HEK293 (cell line): ENCODE measurements at regions not wholly inside any gene's neighbourhood (a gene's known extent, or its start where the extent isn't known, plus 50 kb on each side); places are given as distances from the start of the nearest gene placed in this dataset.

Source experiments
- CTCF ChIA-PET: fragments of 350-600 bp; formaldehyde crosslinking; extraction: SDS; loops from one replicate; lab custom pipeline; 2021; ENCODE audit warnings: antibody characterized with exemption; lab: Yijun Ruan, JAX
- POLR2A ChIA-PET: fragments of 300-600 bp; formaldehyde crosslinking; extraction: SDS; loops from one replicate; lab custom pipeline; 2020; ENCODE audit warnings: antibody characterized with exemption, inconsistent platforms; lab: Yijun Ruan, JAX
- H3K27ac ChIP-seq: fragments of 200-500 bp; sonication (Bioruptor generic); 2 replicates; pipeline ENCODE4 v1.5.1; 2014; ENCODE audit warnings: low read depth, low read length, control low read depth, inconsistent platforms; ENCODE audit errors: extremely low read depth
- H3K36me3 ChIP-seq, 2 experiments: fragments of 200-500 bp in 1 of 2; sonication (Bioruptor generic) in 1 of 2; 1 replicate in 1 of 2; 2 replicates in 1 of 2; pipeline ENCODE4 v1.5.1; 2014 to 2017; ENCODE audit warnings: inconsistent platforms in 2 of 2, low read length in 2 of 2; ENCODE audit not compliant: control insufficient read depth in 2 of 2, insufficient read depth in 1 of 2
- H3K4me1 ChIP-seq: fragments of 200-500 bp; sonication (Bioruptor generic); 2 replicates; pipeline ENCODE4 v1.5.1; 2014; ENCODE audit warnings: mild to moderate bottlenecking, low read length, inconsistent platforms; ENCODE audit not compliant: control insufficient read depth, insufficient read depth
- H3K4me3 ChIP-seq: 2 replicates; pipeline ENCODE4 v1.5.1; 2011; ENCODE audit warnings: low read depth, mild to moderate bottlenecking, control low read depth, low read length, moderate library complexity
- H3K9me3 ChIP-seq: fragments of 200-500 bp; sonication (Bioruptor generic); 2 replicates; pipeline ENCODE4 v1.5.1; 2014; ENCODE audit warnings: low read depth, low read length, inconsistent platforms; ENCODE audit not compliant: control insufficient read depth, insufficient read depth
- PRDM1 ChIP-seq: fragments of 450-650 bp; formaldehyde crosslinking; IDR thresholded peaks from 2 replicates; pipeline ENCODE4; 2016; ENCODE audit warnings: missing biosample characterization, missing genetic modification characterization
- ZBTB8A ChIP-seq: fragments of 450-650 bp; formaldehyde crosslinking; IDR thresholded peaks from 2 replicates; pipeline ENCODE4 v1.5.1; 2016; ENCODE audit warnings: missing biosample characterization, missing genetic modification characterization
- ZNF514 ChIP-seq: fragments of 450-650 bp; formaldehyde crosslinking; IDR thresholded peaks from 2 replicates; pipeline ENCODE4 v1.5.1; 2016; ENCODE audit warnings: missing biosample characterization, missing genetic modification characterization
- ZNF530 ChIP-seq: fragments of 450-650 bp; formaldehyde crosslinking; IDR thresholded peaks from 2 replicates; pipeline ENCODE4 v1.5.1; 2016; ENCODE audit warnings: low read depth, missing biosample characterization, missing genetic modification characterization
- ZNF549 ChIP-seq: fragments of 450-650 bp; IDR thresholded peaks from 2 replicates; pipeline ENCODE4 v1.5.1; 2018; ENCODE audit warnings: missing biosample characterization, missing genetic modification characterization, mild to moderate bottlenecking, inconsistent platforms, moderate library complexity
- ZNF624 ChIP-seq: fragments of 450-650 bp; formaldehyde crosslinking; IDR thresholded peaks from 2 replicates; pipeline ENCODE4 v1.5.1; 2017; ENCODE audit warnings: missing biosample characterization, missing genetic modification characterization
- ZNF677 ChIP-seq: fragments of 450-650 bp; IDR thresholded peaks from 2 replicates; pipeline ENCODE4 v1.5.0; 2018; ENCODE audit warnings: missing biosample characterization, mild to moderate bottlenecking, missing genetic modification characterization, moderate library complexity
- ZNF768 ChIP-seq: fragments of 450-650 bp; formaldehyde crosslinking; IDR thresholded peaks from 2 replicates; pipeline ENCODE4 v1.5.1; 2018; ENCODE audit warnings: missing biosample characterization, mild to moderate bottlenecking, missing genetic modification characterization
- TF ChIP-seq, protein P1 (sequence below): fragments of 450-650 bp; formaldehyde crosslinking; IDR thresholded peaks from 2 replicates; pipeline ENCODE4 v1.5.1; 2016; ENCODE audit warnings: missing biosample characterization, missing genetic modification characterization
- TF ChIP-seq, protein P2 (sequence below): fragments of 450-650 bp; formaldehyde crosslinking; IDR thresholded peaks from 2 replicates; pipeline ENCODE4 v1.5.1; 2016; ENCODE audit warnings: missing biosample characterization, missing genetic modification characterization
- TF ChIP-seq, protein P3 (sequence below): fragments of 450-650 bp; formaldehyde crosslinking; IDR thresholded peaks from 2 replicates; pipeline ENCODE4 v1.5.1; 2016; ENCODE audit warnings: missing biosample characterization, missing genetic modification characterization, low read depth
- TF ChIP-seq, protein P4 (sequence below): fragments of 450-650 bp; formaldehyde crosslinking; IDR thresholded peaks from 2 replicates; pipeline ENCODE4 v1.5.1; 2016; ENCODE audit warnings: missing biosample characterization, missing genetic modification characterization, borderline replicate concordance
- TF ChIP-seq, protein P5 (sequence below): fragments of 450-650 bp; formaldehyde crosslinking; IDR thresholded peaks from 2 replicates; pipeline ENCODE4 v1.5.1; 2016; ENCODE audit warnings: missing biosample characterization, missing genetic modification characterization
- TF ChIP-seq, protein P6 (sequence below): fragments of 450-650 bp; formaldehyde crosslinking; IDR thresholded peaks from 2 replicates; pipeline ENCODE4 v1.5.1; 2016; ENCODE audit warnings: missing biosample characterization, missing genetic modification characterization

DNA sequence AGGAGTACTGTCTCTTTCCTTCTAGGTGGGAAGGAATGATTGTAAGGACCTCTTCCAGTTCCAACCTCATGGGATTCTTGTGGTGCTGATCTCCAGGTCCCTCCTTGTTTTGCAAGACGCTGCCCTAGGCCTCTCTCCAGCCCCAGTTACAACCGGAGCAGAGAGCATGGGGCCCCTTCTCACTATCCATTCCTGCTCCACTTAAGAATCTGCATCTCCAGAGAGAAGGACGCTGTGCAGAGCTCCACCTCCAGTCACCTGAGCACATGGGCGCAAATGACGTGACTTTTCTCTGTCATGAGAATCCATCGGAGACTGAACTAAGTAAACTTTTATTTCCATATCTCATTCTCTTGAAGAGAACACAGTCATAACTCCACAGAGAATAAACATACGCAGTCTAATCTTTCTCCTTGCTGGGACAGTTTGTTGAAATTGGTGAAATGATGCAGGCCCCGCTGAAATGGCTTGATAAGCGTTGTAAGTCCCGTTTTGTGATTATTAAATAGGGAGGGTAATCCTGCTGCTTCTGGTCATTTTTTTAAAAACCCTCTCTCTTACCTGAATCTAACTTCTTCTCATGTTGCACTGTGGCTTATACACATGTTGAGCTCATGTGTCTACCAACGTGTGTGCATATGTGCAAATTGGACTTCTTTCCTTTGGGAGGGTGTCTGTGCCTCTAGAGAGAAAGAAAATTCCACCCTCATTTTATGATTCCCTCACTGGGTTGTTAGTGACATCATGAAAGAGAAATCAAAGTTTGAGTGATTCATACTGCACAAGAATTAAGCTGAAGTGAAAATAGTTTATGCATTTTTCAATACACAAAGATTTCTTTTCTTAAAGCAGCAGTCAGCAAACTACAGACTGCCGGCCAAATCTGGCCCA, 133.2 kb upstream of the TBX20 start:
- no peaks in the 10 kb centered on the region for H3K9me3 ChIP-seq
- no peaks in the 10 kb centered on the region for H3K36me3 ChIP-seq
- TF ChIP-seq, protein P1, sequence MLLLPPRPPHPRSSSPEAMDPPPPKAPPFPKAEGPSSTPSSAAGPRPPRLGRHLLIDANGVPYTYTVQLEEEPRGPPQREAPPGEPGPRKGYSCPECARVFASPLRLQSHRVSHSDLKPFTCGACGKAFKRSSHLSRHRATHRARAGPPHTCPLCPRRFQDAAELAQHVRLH (tag by site-specific recombination) = no peak
- TF ChIP-seq ZNF768 (tag by site-specific recombination) = no peak
- TF ChIP-seq ZBTB8A (tag by site-specific recombination) = no peak
- no peak for TF ChIP-seq ZNF530 (tag by site-specific recombination)
- TF ChIP-seq, protein P2, sequence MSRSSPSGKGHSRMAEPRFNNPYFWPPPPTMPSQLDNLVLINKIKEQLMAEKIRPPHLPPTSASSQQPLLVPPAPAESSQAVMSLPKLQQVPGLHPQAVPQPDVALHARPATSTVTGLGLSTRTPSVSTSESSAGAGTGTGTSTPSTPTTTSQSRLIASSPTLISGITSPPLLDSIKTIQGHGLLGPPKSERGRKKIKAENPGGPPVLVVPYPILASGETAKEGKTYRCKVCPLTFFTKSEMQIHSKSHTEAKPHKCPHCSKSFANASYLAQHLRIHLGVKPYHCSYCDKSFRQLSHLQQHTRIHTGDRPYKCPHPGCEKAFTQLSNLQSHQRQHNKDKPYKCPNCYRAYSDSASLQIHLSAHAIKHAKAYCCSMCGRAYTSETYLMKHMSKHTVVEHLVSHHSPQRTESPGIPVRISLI (tag by site-specific recombination) = no peak
- TF ChIP-seq, protein P3, sequence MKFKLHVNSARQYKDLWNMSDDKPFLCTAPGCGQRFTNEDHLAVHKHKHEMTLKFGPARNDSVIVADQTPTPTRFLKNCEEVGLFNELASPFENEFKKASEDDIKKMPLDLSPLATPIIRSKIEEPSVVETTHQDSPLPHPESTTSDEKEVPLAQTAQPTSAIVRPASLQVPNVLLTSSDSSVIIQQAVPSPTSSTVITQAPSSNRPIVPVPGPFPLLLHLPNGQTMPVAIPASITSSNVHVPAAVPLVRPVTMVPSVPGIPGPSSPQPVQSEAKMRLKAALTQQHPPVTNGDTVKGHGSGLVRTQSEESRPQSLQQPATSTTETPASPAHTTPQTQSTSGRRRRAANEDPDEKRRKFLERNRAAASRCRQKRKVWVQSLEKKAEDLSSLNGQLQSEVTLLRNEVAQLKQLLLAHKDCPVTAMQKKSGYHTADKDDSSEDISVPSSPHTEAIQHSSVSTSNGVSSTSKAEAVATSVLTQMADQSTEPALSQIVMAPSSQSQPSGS (tag by site-specific recombination) = no peak
- TF ChIP-seq ZNF549 (tag by site-specific recombination) = no peak
- TF ChIP-seq, protein P4, sequence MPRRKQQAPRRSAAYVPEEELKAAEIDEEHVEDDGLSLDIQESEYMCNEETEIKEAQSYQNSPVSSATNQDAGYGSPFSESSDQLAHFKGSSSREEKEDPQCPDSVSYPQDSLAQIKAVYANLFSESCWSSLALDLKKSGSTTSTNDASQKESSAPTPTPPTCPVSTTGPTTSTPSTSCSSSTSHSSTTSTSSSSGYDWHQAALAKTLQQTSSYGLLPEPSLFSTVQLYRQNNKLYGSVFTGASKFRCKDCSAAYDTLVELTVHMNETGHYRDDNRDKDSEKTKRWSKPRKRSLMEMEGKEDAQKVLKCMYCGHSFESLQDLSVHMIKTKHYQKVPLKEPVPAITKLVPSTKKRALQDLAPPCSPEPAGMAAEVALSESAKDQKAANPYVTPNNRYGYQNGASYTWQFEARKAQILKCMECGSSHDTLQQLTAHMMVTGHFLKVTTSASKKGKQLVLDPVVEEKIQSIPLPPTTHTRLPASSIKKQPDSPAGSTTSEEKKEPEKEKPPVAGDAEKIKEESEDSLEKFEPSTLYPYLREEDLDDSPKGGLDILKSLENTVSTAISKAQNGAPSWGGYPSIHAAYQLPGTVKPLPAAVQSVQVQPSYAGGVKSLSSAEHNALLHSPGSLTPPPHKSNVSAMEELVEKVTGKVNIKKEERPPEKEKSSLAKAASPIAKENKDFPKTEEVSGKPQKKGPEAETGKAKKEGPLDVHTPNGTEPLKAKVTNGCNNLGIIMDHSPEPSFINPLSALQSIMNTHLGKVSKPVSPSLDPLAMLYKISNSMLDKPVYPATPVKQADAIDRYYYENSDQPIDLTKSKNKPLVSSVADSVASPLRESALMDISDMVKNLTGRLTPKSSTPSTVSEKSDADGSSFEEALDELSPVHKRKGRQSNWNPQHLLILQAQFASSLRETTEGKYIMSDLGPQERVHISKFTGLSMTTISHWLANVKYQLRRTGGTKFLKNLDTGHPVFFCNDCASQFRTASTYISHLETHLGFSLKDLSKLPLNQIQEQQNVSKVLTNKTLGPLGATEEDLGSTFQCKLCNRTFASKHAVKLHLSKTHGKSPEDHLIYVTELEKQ (tag by site-specific recombination) = no peak
- TF ChIP-seq ZNF677 (tag by site-specific recombination) = no peak
- TF ChIP-seq, protein P5, sequence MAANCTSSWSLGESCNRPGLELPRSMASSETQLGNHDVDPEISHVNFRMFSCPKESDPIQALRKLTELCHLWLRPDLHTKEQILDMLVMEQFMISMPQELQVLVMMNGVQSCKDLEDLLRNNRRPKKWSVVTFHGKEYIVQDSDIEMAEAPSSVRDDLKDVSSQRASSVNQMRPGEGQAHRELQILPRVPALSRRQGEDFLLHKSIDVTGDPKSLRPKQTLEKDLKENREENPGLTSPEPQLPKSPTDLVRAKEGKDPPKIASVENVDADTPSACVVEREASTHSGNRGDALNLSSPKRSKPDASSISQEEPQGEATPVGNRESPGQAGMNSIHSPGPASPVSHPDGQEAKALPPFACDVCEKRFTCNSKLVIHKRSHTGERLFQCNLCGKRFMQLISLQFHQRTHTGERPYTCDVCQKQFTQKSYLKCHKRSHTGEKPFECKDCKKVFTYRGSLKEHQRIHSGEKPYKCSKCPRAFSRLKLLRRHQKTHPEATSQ = no peak
- TF ChIP-seq, protein P6, sequence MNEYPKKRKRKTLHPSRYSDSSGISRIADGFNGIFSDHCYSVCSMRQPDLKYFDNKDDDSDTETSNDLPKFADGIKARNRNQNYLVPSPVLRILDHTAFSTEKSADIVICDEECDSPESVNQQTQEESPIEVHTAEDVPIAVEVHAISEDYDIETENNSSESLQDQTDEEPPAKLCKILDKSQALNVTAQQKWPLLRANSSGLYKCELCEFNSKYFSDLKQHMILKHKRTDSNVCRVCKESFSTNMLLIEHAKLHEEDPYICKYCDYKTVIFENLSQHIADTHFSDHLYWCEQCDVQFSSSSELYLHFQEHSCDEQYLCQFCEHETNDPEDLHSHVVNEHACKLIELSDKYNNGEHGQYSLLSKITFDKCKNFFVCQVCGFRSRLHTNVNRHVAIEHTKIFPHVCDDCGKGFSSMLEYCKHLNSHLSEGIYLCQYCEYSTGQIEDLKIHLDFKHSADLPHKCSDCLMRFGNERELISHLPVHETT (tag by site-specific recombination) = no peak
- TF ChIP-seq ZNF624 (tag by site-specific recombination) = no peak
- no peak for TF ChIP-seq ZNF514 (tag by site-specific recombination)
- no peak for TF ChIP-seq PRDM1
- no peak overlapping the region for H3K4me3 ChIP-seq
- POLR2A ChIA-PET = no interaction called here
- CTCF ChIA-PET = no interaction called here
- no peak overlapping the region for H3K27ac ChIP-seq
- no peaks in the 10 kb centered on the region for H3K4me1 ChIP-seq
